CD4-positive, alpha-beta T cell treated with Interleukin-10 for 1 hour (primary cell): ENCODE measurements at regions not wholly inside any gene's neighbourhood (a gene's known extent, or its start where the extent isn't known, plus 50 kb on each side); places are given as distances from the start of the nearest gene placed in this dataset.

Experiments used
- DNase-seq: peaks from one replicate; pipeline ENCODE4 v3.0.0-alpha.2; 2020

DNA sequence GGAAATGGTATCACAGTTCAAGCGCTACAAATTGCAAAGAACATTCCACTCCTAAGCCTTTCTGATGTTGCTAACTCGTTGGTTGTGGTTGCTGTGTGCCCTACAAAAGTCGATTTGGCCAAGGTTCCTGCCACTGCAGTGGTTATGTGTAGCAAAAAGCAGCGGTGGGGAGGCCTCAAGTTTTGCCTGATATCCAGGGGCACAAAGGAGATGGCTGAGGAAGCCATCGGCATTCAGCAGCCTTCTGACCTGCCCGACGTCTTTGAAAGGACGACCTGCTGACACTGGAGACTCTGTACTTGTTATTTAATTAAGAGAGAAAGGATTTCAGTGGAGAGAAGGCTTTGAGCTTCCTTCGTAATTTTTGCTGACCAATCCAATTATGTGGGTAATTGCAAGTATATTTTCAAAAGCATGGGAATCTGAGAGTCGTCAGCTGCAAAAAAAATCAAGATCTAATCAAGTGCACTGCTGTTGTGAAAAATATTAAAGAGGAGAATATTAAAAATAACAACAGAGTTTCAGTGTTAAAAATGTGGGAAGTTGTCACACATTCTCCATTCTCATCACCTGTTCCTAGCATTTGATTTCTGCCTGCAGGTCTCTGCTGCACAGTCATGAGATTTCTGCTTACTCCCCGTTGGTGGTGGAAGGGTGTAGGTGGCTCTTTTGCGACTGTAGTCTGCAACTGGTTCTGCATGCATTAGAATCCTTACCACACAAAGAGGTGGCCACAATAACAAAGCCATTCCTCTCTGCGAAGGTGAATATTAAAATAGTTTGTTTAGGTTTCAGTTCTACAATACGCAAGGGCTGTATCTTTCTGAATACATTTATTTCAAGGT, 319.2 kb downstream of the IRX2 start:
- no peak for DNase-seq

DNA sequence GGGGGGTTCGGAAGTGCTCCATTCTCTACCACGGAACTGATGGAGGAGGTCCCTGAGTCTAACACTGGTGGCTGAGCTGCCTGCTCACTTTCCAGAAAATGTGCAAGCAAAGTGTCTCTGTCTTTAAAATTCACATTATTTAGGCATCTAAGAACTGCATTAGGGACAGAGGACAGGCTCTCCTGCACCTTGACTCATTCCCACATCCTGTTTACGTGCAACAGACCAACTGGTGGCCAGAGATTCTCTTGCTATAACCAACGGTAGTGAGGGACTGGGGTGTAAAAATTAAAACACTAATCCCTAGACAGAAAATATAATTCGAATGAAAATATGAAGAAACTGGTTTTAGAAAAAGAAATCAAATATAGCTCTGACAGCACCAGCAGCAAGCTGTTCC, 320.9 kb downstream of the IRX2 start:
- no peak for DNase-seq

DNA sequence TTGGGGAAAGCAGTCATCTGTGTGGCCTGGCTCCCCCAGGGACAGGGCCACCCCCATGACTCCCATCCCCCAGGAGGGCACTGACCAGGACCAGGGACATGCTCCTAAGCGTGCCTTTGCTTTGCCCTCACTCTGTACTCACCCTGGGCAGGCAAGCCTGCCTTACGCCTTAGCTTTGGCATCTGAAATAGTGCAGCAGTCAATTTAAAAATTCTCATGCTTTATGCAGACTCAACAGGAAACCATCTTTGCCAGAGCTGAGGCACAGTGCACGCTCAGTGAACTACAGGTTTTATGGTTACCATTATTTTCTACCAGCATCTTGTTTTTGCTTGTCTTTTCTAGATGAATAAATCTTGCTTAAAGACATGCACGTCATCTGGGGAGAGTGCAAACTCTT, 323.5 kb downstream of the IRX2 start:
- no peak for DNase-seq

- DNase-seq, result no peak
Measured at GRCh38 chr5:2423634-2424033, 327.8 kb downstream of the IRX2 start.

DNA sequence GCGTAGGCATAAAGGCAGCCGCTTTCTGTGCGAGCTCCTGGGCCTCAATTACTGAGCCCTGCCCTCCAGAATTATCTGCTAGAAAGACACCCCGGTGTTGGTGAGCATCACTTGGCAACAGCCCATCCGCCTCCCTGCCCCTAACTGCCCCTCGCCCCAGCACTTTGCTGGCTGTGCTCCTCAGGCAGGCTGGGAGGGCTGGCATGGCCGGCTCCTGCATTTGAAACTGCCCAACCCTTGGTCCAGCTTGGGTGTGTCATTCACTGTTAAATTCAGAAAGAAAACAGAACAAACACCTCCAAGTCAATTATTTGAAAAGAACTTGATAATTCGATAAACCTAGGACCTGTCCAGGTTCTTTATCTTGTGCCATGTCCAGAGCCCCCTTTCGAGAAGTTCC, 334.2 kb downstream of the IRX2 start:
- no peak for DNase-seq

- no peak for DNase-seq
Measured at GRCh38 chr5:2415678-2416077, 335.8 kb downstream of the IRX2 start.

DNA sequence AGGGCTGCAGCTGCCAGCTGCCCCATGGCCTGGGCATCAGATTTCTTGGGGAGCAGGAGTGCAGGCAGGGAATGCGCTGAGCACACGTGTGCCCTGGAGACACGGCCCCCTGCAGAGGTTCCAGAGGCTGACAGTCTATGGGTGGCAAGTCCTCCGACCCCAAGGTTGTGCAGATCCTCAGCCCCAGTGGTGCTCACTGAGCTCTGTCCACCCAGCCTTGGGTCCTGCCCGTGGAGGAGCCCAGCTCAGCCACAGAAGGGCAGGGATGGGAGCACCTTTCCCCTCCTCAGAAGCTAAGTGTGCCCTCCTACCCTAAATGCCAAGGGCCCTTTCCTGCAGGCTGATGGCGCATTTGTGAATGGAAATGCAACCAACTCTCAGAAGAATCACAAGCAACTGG, 341.0 kb downstream of the IRX2 start:
- DNase-seq, result no peak

DNA sequence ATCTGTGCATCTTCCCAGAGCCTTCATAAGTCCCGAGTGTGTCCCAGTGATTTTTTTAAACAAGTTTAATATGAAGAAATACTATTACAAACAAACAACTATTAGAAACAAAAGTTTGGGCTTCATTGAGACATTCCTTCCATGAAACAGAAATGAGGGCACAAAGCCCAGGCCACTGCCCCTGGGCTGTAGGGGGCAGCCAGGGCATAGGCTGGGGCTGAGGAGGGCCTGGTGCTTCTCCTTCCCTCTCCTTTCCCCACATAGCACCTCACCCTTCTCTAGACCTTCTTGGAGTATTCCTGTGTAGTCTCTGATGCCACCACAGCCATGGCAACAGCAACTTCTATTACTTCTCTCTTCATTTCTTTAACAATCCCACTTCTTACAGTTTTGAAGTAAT, 348.2 kb downstream of the IRX2 start:
- DNase-seq, result no peak

- DNase-seq, result no peak
Measured at GRCh38 chr5:2399804-2400203, 351.7 kb downstream of the IRX2 start.

DNA sequence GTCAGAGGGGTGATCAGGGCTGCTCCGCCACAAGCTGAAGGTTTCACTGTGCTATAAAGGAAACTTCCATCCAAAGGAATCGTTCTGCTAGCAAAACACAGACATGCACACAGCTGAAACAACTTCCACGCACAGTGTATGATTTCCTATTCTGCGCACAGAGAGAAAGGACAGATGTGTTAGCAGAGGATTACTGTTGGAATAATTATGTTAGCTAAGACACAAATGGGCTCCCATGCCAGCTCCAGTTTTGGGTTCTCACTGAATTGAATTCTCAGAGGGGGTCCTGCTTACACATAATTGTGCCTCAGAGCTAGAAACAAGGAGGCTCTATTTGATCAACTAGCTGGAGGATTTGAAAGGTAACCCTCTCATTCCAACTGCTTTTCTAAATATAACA, 352.4 kb downstream of the IRX2 start:
- DNase-seq, result no peak

- no peak for DNase-seq
Measured at GRCh38 chr5:2393556-2393955, 357.9 kb downstream of the IRX2 start.

DNA sequence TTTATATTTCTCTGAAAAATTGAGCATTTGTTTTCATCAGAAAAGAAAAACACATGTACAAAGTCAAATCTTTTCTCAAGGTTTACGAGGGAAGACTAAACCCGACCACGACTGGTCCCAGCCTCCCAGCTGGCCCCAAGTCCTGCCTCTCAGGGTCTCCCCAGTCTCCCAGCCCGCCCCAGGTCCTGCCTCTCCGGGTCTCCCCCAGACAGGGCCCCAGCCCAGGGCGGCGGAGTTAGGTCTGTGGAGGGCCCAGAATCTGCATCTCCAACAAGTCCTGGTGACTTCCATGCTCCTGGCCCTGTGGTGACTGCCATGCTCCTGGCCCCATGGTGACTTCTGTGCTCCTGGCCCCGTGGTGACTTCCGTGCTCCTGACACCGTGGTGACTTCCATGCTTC, 359.9 kb downstream of the IRX2 start:
- no peak for DNase-seq

DNA sequence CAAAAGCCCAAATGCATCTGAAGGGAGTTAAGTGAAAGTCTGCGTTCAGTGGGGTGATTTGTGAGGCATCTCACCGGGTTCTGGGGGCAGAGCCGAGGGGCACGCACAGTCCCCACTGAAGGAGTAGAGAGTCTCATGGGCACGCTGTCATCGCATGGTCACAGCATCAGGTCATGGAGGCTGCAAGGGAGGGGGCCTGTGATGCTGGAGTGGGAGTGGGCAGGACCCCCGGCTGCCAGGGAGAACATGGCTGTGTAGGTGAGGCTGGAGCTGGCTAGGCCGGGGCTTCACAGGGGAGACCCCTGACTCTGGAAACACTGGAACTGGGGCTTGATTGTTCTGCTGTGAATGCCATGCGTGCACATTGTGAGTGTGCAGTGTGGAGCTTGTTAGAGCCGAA, 360.5 kb downstream of the IRX2 start:
- no peak for DNase-seq

GRCh38 chr5:2388571-2388970, 362.9 kb downstream of the IRX2 start:
- no peak for DNase-seq

GRCh38 chr5:2387634-2388325, 363.7 kb downstream of the IRX2 start:
- DNase-seq, result no peak

DNA sequence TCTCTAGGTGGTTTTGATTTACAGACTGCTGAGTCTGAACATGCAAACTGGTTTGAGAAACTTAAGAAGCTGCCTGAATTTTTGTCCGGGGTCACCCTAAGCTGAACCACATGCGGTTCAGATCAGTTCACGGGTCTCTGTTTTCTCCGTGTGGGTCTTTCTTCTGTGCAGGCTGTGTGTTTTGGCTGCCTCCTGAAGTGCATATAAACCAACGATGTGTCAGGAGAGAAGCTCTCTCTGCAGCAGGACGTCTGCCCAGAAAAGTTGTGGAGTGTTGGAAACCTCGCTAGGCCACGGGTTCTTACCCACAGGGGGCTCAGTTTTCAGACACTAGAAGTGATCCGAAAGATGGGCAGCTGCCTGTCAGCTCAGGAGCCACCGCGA, 364.2 kb downstream of the IRX2 start:
- DNase-seq, result no peak

- DNase-seq, result no peak
Measured at GRCh38 chr5:2385818-2386217, 365.7 kb downstream of the IRX2 start.

- DNase-seq, result no peak
Measured at GRCh38 chr5:2383698-2384065, 367.8 kb downstream of the IRX2 start.

DNA sequence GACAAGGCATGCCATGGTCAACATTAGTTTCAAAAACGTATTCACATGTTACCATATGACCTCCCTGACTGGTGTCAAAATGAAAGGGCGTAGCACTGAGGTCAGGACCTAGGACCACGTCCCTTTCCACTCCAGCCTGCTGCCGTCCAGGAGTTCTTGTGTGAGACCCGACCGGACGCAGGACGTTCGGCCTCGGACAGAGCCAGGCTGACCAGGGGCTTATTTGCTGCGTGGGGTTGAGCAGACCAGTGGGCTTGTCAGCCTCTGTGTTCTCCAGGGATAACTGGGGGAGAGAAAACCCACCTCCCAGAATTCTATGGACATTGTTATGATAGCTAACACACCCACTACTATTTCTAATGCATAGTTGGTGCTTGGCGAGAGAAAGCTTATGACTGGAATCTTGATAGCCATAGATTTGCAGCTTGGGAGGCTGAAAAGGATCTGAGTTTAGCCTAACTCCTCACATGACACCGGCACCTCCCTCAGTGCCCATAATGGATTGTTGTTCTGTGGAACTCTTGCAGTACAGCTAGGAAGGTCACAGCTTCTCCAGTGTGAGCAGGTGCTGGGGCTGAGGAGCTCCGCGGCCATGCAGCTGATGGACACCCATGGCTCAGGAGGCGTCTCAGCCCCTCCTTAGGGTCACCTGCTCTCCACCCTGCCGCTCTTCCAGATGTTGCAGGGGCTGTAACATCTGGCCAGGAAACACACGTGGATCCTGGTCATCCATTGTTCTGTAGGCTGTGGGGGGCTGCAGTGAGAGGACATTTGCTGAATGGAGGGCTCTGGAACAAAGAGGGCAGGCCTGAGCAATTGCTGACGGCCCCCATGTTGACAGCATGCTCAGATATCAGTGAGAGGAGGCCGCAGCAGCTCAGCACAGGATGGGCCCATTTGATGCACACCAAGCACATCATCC, 368.4 kb downstream of the IRX2 start:
- no peak for DNase-seq

DNA sequence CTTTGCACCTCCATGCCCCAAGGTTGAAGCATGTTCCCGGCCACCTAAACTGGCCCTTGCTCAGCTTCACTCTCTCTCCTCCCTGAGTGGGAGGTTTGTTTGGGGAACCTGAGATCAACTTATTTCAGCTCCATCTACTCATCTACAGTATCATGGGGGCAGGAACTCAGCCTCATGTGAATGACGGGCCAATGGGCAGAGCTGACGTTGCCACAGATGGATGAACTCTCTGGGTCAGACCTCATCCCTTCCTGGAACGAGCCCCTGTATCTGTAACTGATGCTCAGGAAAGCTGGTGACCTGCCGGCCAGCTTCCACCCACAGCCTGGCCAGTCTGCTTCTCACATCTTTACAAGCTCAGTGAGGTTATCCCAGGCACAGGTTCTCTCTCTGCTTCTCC, 369.6 kb downstream of the IRX2 start:
- no peak for DNase-seq

DNA sequence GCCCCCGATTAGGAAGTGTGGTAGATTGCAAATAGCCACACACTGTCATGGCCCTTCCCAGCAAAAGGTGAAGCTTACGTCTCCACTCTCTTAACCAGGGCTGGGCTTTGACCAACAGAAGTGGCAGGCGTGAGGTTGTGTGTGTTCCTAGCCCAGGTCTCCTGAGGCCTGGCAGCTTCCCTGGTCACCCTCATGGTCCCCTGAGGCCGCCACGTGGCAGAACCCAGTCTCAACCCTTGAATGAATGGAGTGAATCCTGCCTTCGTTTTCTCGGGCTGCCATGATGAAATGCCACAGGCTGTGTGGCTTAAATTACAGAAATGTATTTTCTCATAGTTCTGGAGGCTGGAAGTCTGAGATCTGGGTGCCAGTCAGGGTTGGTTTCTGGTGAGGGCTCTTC, 370.4 kb downstream of the IRX2 start:
- no peak for DNase-seq

DNA sequence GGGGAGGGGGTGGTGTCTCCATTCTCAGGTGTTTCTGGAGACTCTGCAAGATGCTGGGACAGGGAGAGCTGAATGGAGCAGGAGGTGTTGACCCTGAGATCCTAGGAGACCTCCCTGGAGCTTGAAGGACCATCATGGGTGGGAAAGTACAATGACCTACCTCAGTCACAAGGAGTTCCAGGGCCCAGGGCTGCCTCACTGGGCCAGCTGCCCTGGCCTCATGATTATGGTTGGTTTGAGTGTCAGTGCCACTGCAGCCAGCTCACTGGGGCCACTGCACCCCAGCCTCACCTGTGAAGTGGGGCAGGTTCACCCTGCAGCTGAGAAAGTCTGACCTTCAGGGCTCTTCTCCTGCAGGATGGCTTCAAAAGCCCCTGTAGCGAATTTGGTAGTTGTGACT, 372.5 kb downstream of the IRX2 start:
- no peak for DNase-seq

DNA sequence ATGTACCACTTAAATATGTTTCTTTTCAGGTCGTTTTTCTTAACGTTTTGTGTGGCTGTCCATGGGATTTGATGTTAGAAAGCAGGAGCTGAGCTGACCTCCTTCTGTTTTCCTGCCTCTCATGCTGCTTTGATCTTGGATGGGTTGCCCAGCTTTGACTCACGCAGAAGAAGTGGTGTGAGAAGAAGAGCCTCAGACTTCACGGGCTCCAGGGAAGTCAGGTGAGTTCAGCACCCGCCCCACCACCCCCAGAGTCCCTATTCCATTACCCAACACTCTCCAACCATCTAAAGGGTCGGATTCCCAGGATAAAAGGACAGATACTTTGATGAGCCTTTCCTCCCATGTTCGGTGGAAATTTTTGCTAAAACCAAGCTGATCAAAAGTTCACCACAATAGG, 373.4 kb downstream of the IRX2 start:
- DNase-seq, result no peak

DNA sequence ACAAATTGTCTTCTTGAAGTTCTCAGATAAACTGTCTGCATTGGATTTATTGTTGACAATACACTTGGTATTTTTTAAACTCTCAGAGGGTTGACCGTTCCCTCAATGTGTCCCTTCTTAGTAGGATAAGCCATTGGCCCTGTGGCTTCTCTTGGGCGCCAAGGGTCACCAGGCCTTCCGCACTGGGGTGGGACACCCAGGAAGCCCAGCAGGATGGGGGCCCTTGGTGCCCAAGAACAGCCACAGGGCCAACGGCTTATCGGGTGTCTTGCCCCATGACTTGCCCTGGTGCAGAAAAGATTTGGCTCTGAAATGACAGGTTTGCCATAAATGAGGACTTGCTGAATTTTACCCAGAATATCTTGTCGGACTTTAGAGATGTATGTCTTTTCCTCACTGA, 375.0 kb downstream of the IRX2 start:
- no peak for DNase-seq
